Adrenal gland (tissue), 9 donors: ENCODE measurements at regions not wholly inside any gene's neighbourhood (a gene's known extent, or its start where the extent isn't known, plus 50 kb on each side); places are given as distances from the start of the nearest gene placed in this dataset.
A peak's percentile ranks its signal among the peaks of the same experiment; 100 is the strongest.

Experiments used
- DNase-seq, 7 donors: peaks; one replicate each; pipeline ENCODE4 v3.0.0-alpha.2; 2019 to 2020
- H3K27ac ChIP-seq, 5 donors: fragments of 200-600 bp; sonication (generic) in 4 of 5; 1 replicate in 3 of 5; 2 replicates in 2 of 5; pipeline versions ENCODE4 v1.5.1 to v1.8.0; 2016 to 2020; ENCODE audit warnings: mild to moderate bottlenecking in 1 of 5
- H3K27me3 ChIP-seq: fragments of 200-600 bp; 2 replicates; pipeline ENCODE4 v1.8.0; 2021
- H3K36me3 ChIP-seq, 2 donors: fragments of 200-600 bp; replicated peaks in 1 of 2; 1 replicate in 1 of 2; 2 replicates in 1 of 2; pipeline versions ENCODE4 v1.5.1 to v1.8.0; 2018 to 2022
- H3K4me1 ChIP-seq, 2 donors: fragments of 200-600 bp; replicated peaks in 1 of 2; 1 replicate in 1 of 2; 2 replicates in 1 of 2; pipeline versions ENCODE4 v1.5.1 to v1.8.0; 2018 to 2021
- H3K4me3 ChIP-seq, 4 donors: fragments of 200-600 bp; sonication (generic) in 3 of 4; one replicate each; pipeline ENCODE4 v1.5.1; 2016 to 2018
- H3K9me3 ChIP-seq, 3 donors: fragments of 200-600 bp; sonication (generic) in 1 of 3; replicated peaks in 1 of 3; 1 replicate in 2 of 3; 2 replicates in 1 of 3; pipeline versions ENCODE4 v1.5.1 to v1.8.0; 2016 to 2021
- POLR2A ChIP-seq, 2 donors: fragments of 450-650 bp; IDR thresholded peaks; one replicate each; pipeline ENCODE4 v1.6.1; 2017; ENCODE audit warnings: antibody characterized with exemption in 2 of 2, mild to moderate bottlenecking in 2 of 2, moderate library complexity in 1 of 2
- WGBS, 4 donors: extraction: QIAGEN DNeasy Blood & Tissue Kit in 2 of 4; methylation state at CpG; one replicate each; pipeline versions ENCODE4 v1.1.5 to v1.1.7; 2013 to 2017; 5-methylcytosine and 5-hydroxymethylcytosine counted together
- intact Hi-C, 2 donors: fragments of 100-400 bp; cut with DNase I; formaldehyde crosslinking; loops; one replicate each; pipeline versions ENCODE4 v1.14.1 to v1.15.0; 2022 to 2023
- TF ChIP-seq, protein P1 (sequence below), 6 experiments: fragments of 450-650 bp in 4 of 6; fragments of 200-600 bp in 2 of 6; sonication (generic) in 1 of 6; IDR thresholded peaks; 1 replicate in 5 of 6; 2 replicates in 1 of 6; pipeline versions ENCODE4 v1.5.1 to v1.8.0; 2016 to 2021; ENCODE audit warnings: antibody characterized with exemption in 6 of 6, mild to moderate bottlenecking in 2 of 6, moderate library complexity in 1 of 6
- donor health status: healthy with polysubstance abuse.
- donor health status: Bipolar disorder and iron deficiency.
- donor health status: DM: yes; HTN: yes; CAD: no.
- donor health status: DM: no; HTN: no; CAD: no.
- donor health status: DM: no; HTN: no; CAD: no.

DNA sequence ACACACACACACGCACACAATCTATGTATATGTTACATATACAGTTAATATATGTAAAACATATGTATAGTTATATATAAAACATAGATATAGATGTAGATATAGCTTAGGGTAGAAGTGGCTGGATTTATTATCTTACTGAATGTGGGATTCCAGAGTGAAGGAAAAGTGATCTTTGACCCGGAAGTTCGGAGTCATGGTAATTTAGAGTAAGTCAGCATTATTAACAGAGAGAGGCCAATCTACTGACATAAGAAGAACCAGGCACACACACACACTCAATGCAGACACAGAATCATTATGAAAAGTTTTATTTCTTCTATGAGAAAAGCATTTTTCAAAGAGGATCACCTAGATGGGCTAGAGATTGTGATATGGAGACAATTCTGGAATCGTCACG is 384.2 kb upstream of the NOVA1 start:
- Histone ChIP-seq H3K4me3 (no peak overlapping the region), H3K4me1 (no peaks in the 10 kb centered on the region), H3K9me3 (no peaks in the 10 kb centered on the region), H3K27ac (no peak overlapping the region), H3K36me3 (no peaks in the 10 kb centered on the region), H3K27me3 (no peaks in the 10 kb centered on the region)
- no peak for TF ChIP-seq POLR2A (IDR thresholded peaks at IDR 0.05)
- TF ChIP-seq, protein P1, sequence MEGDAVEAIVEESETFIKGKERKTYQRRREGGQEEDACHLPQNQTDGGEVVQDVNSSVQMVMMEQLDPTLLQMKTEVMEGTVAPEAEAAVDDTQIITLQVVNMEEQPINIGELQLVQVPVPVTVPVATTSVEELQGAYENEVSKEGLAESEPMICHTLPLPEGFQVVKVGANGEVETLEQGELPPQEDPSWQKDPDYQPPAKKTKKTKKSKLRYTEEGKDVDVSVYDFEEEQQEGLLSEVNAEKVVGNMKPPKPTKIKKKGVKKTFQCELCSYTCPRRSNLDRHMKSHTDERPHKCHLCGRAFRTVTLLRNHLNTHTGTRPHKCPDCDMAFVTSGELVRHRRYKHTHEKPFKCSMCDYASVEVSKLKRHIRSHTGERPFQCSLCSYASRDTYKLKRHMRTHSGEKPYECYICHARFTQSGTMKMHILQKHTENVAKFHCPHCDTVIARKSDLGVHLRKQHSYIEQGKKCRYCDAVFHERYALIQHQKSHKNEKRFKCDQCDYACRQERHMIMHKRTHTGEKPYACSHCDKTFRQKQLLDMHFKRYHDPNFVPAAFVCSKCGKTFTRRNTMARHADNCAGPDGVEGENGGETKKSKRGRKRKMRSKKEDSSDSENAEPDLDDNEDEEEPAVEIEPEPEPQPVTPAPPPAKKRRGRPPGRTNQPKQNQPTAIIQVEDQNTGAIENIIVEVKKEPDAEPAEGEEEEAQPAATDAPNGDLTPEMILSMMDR (IDR thresholded peaks at IDR 0.05): no peak
- WGBS, 4 donors: 78 to 92% (median 85%) methylated on average over 5 of the region's 5 CpGs
- intact Hi-C loops: no loop called here
- DNase-seq: no peak

DNA sequence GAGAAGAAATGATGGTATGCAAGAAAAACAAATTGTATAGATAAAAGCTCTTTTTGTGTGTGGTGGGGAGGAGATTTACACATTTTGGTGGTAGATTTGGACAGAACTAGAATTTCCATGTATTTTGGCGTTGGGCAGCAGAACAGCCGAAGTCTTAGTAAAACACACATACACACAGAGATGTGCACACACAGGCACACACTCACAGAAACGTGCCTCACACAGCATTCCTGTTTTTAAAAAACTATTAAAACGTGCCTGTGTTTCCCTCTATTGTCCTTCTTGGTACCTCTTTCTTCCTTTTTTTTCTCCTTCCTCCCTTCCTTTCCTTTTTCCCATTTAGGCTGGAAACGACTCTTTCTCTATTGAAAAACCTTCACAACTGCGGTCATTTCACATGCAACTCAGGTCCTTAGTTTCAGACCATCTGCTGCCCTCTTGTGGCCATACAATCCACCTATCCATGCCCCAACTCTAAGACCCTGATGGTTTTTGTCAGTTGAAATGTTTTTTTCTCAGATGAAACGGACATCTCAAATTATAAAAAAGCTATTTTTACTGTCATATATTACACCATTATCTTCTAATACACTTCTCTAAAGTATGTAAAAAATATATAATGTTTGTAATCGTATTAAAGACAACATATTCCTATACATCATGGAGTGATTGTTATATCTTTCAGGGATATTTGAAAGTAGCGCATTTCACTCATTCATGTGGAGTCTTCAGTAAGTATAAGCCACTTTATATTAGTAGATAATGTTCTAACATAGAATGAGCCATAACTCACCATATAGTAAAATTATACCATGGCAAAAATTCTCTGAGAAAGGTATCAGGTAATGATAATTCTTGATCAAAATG is 386.7 kb upstream of the NOVA1 start:
- TF ChIP-seq, protein P1 (IDR thresholded peaks at IDR 0.05): peak; percentile 47 to 74 (median 52)
- no peak for TF ChIP-seq POLR2A (IDR thresholded peaks at IDR 0.05)
- DNase-seq: peak; percentile 53 to 83 (median 61)
- H3K9me3 ChIP-seq: no peaks in the 10 kb centered on the region
- intact Hi-C loops: no loop called here
- no peaks in the 10 kb centered on the region for H3K27me3 ChIP-seq
- WGBS, 4 donors: 33 to 43% (median 34%) methylated on average over 9 of the region's 9 CpGs
- no peak overlapping the region for H3K4me3 ChIP-seq
- no peaks in the 10 kb centered on the region for H3K4me1 ChIP-seq
- H3K36me3 ChIP-seq: no peaks in the 10 kb centered on the region
- H3K27ac ChIP-seq: no peak overlapping the region

DNA sequence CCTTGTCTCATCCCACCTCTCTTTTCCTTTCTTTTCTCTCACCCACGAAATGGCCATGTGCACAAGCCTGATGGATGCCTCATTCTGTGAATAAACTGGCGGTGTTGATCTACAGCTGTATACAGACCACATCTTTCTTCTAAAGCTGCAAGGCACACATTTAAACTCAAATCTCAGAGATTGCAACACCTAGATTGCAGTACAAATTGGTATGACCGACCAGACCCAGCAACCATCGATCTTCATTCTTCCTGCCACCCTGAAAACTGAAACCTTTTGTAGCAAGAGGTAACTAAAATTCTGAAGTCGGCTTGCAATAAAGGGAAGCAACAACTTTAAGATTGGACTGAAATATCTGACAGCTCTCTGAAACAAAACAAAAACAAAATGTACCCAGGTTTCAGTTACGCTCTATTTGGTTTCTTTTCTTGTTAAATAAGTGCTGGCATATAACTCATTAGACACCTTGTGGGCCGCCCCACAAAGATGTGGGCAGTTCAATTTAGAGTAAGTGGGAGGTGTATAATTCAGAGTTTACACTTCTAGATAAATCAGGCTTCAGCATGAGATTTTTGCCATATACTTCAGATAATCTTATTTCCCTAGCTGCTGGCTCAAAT is 390.0 kb upstream of the NOVA1 start:
- Histone ChIP-seq H3K36me3 (no peaks in the 10 kb centered on the region), H3K27me3 (no peaks in the 10 kb centered on the region), H3K4me3 (no peak overlapping the region), H3K27ac (no peak overlapping the region), H3K4me1 (no peaks in the 10 kb centered on the region), H3K9me3 (no peaks in the 10 kb centered on the region)
- WGBS, 4 donors: 67 to 79% (median 73%) methylated on average over 7 of the region's 7 CpGs
- no peak for DNase-seq
- TF ChIP-seq, protein P1 (IDR thresholded peaks at IDR 0.05): no peak
- TF ChIP-seq POLR2A (IDR thresholded peaks at IDR 0.05): no peak
- intact Hi-C loops: no loop called here

DNA sequence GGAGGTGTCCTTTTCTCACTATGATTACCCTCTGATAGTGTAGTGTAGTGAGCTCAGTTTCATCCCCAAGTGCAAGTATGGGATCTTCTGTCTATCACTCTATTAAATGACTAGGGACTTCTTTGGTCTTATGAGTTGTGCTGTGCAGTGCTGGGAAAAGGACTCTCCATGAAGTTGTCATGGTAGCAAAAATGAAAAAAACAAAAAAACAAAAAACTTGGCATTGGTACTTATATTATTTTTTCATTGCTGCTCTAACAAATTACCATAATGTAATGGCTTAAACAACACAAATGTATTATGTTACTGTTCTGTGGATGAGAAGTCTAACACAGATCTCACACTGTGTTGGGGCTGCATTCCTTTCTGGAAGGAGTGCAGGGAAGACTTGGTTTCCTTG is 393.1 kb upstream of the NOVA1 start:
- Histone ChIP-seq H3K4me1 (no peaks in the 10 kb centered on the region), H3K4me3 (no peak overlapping the region), H3K27me3 (no peaks in the 10 kb centered on the region), H3K9me3 (no peaks in the 10 kb centered on the region), H3K36me3 (no peaks in the 10 kb centered on the region), H3K27ac (no peak overlapping the region)
- DNase-seq: no peak
- TF ChIP-seq, protein P1 (IDR thresholded peaks at IDR 0.05): no peak
- TF ChIP-seq POLR2A (IDR thresholded peaks at IDR 0.05): no peak
- intact Hi-C loops: no loop called here
